ENCODE measurements at regions not wholly inside any gene's neighbourhood (a gene's known extent, or its start where the extent isn't known, plus 50 kb on each side); places are given as distances from the start of the nearest gene placed in this dataset.

GRCh38 chr13:105220881-105221280, 1314.6 kb downstream of the EFNB2 start:
- Histone ChIP-seq H3K23ac (ENCODE audit: low read depth, low read length) (peak overlapping the region; percentile 22; the same call in 1 of the 2 replicates), H2BK5ac (ENCODE audit: low read depth, low read length, poor library complexity, severe bottlenecking) (no peak overlapping the region), H2AK9ac (replicated peaks; ENCODE audit: low read depth, low read length, poor library complexity) (no peak overlapping the region), H4K8ac (ENCODE audit: low read depth in 2 of 2, low read length in 2 of 2) (peak overlapping the region in 1 of 2 experiments; percentile 22; a peak in 1 of 4 replicates), H3K4me2 (ENCODE audit: low read depth, low read length) (no peak overlapping the region), H2AK5ac (ENCODE audit: low read depth, low read length) (peak overlapping the region; percentile 55), H2BK20ac (ENCODE audit: low read depth, low read length) (peak overlapping the region; percentile 86), H4K91ac (ENCODE audit: insufficient read depth, low read depth, low read length) (no peak overlapping the region; the same call in 1 of the 2 replicates), H3K14ac (replicated peaks; ENCODE audit: low read depth, low read length) (peak overlapping the region; percentile 45; the same call in 1 of the 2 replicates), H3K4ac (ENCODE audit: low read depth, low read length) (0 out of 2 replicates have a peak overlapping the region, but pooled peaks have one; percentile 23), H3K9me3 (ENCODE audit: control insufficient read depth, insufficient read depth, low read length) (no peaks in the 10 kb centered on the region), H4K5ac (ENCODE audit: low read depth, low read length) (no peak overlapping the region), H3K4me3 (ENCODE audit: insufficient read depth, low read depth, low read length) (no peak overlapping the region), H4K20me1 (ENCODE audit: insufficient read depth, low read length) (no peaks in the 10 kb centered on the region), H2BK120ac (ENCODE audit: low read depth, low read length) (peak overlapping the region; percentile 64), H3K4me1 (ENCODE audit: control insufficient read depth, insufficient read depth, low read length) (peaks cover 5% of the 10 kb centered on the region), H3K56ac (ENCODE audit: extremely low read depth, insufficient read depth, low read length) (no peak overlapping the region), H3K27ac (ENCODE audit: insufficient read depth, low read length) (no peak overlapping the region), H3K9me1 (ENCODE audit: insufficient read depth, low read length) (peaks cover 5% of the 10 kb centered on the region), H2BK15ac (ENCODE audit: low read depth, low read length) (peak overlapping the region; percentile 91; the same call in 1 of the 3 replicates), H2AFZ (replicated peaks; ENCODE audit: low read length, poor library complexity) (peak overlapping the region; percentile 52), H3K79me1 (ENCODE audit: low read depth in 1 of 2, low read length in 2 of 2) (no peaks in the 10 kb centered on the region), H3K18ac (ENCODE audit: low read depth, low read length) (no peak overlapping the region), H3K36me3 (ENCODE audit: control insufficient read depth, insufficient read depth, low read length) (no peaks in the 10 kb centered on the region), H3K27me3 (ENCODE audit: control insufficient read depth, insufficient read depth, low read length) (no peaks in the 10 kb centered on the region), H3K9ac (ENCODE audit: low read depth, low read length) (no peak overlapping the region)
- no peak for ATAC-seq (ENCODE audit: low read depth)
- CTCF ChIA-PET: no interaction called here
- peak; percentile 52 for DNase-seq
- in situ Hi-C loops (cut with MboI; ENCODE audit: low sequenced_read_pairs) (no loop called here), dilution Hi-C loops (cut with HindIII; ENCODE audit: low sequenced_read_pairs, unreplicated experiment) (no loop called here), intact Hi-C loops (cut with micrococcal nuclease) (no loop called here)
- TF ChIP-seq CEBPB (IDR thresholded peaks at IDR 0.05; ENCODE audit: low read depth, low read length): no peak
- TF ChIP-seq USF2 (IDR thresholded peaks at IDR 0.05; ENCODE audit: low read depth, low read length): no peak
- TF ChIP-seq BHLHE40 (IDR thresholded peaks at IDR 0.05; ENCODE audit: low read depth, low read length): no peak
- no peak for TF ChIP-seq SMC3 (IDR thresholded peaks at IDR 0.05; ENCODE audit: low read depth, low read length)
- no peak for TF ChIP-seq CHD1 (IDR thresholded peaks at IDR 0.05; ENCODE audit: low read depth, low read length)
- TF ChIP-seq POLR2A (IDR thresholded peaks at IDR 0.05; ENCODE audit: low read depth, low read length): no peak
- no peak for TF ChIP-seq FOS (IDR thresholded peaks at IDR 0.05; ENCODE audit: low read depth, low read length)
- TF ChIP-seq MAZ (IDR thresholded peaks at IDR 0.05; ENCODE audit: borderline replicate concordance, low read depth, low read length): no peak
- TF ChIP-seq RCOR1 (IDR thresholded peaks at IDR 0.05; ENCODE audit: insufficient replicate concordance, low read length): no peak
- TF ChIP-seq RAD21 (IDR thresholded peaks at IDR 0.05; ENCODE audit: low read length): no peak
- TF ChIP-seq NFE2L2 (IDR thresholded peaks at IDR 0.05; ENCODE audit: low read depth, low read length): no peak
- no peak for TF ChIP-seq RFX5 (IDR thresholded peaks at IDR 0.05; ENCODE audit: low read depth, low read length)
- TF ChIP-seq MXI1 (IDR thresholded peaks at IDR 0.05; ENCODE audit: borderline replicate concordance, low read depth, low read length): no peak
- TF ChIP-seq CTCF (conservative IDR thresholded peaks at IDR 0.05; ENCODE audit: low read depth, low read length): no peak
- no peak for TF ChIP-seq ELK1 (IDR thresholded peaks at IDR 0.05; ENCODE audit: borderline replicate concordance, low read depth, low read length)
- TF ChIP-seq MAFK (IDR thresholded peaks at IDR 0.05; ENCODE audit: low read depth, low read length): no peak
- BruUV-seq (replicated peaks): no TSS peak
- 100% methylated on average over 1 of the region's 4 CpGs; no CpG with 5 or more reads in 1 of the 2 experiments for WGBS, 2 experiments (ENCODE audit: extremely low coverage in 2 of 2, insufficient read length in 1 of 2)
- POLR2A ChIA-PET (ENCODE audit: unreplicated experiment): no interaction called here

Measured in IMR-90 (cell line).